Right cardiac atrium (tissue), 5 donors: ENCODE measurements at regions not wholly inside any gene's neighbourhood (a gene's known extent, or its start where the extent isn't known, plus 50 kb on each side); places are given as distances from the start of the nearest gene placed in this dataset.

ENCODE experiments used
- ATAC-seq, 2 donors: fragments of 200-7000 bp; cut with Tn5 transposase; one replicate each; pipeline versions ENCODE4 v1.8.0 to v1.9.1; 2020; ENCODE audit warnings: moderate library complexity in 2 of 2, mild to moderate bottlenecking in 1 of 2
- DNase-seq, 3 donors: peaks; one replicate each; pipeline ENCODE4 v3.0.0-alpha.2; 2020
- H3K27ac ChIP-seq: one replicate; pipeline ENCODE4 v1.5.1; 2013; ENCODE audit warnings: mild to moderate bottlenecking, low read length, control low read depth, moderate library complexity
- H3K27me3 ChIP-seq: one replicate; pipeline ENCODE4 v1.6.1; 2013; ENCODE audit not compliant: control insufficient read depth, insufficient read depth
- H3K4me1 ChIP-seq: one replicate; pipeline ENCODE4 v1.6.1; 2013; ENCODE audit warnings: low read length; ENCODE audit not compliant: control insufficient read depth, insufficient read depth
- H3K4me3 ChIP-seq: one replicate; pipeline ENCODE4 v1.5.1; 2013; ENCODE audit warnings: low read length, control low read depth
- H3K9me3 ChIP-seq: one replicate; pipeline ENCODE4 v1.6.1; 2013; ENCODE audit warnings: low read length; ENCODE audit not compliant: control insufficient read depth
- WGBS: extraction: QIAGEN DNeasy Blood & Tissue Kit; methylation state at CpG from one replicate; pipeline ENCODE4 v1.1.7; 2013; 5-methylcytosine and 5-hydroxymethylcytosine counted together
- intact Hi-C, 4 donors: fragments of 100-400 bp; cut with DNase I; formaldehyde crosslinking; loops; one replicate each; pipeline versions ENCODE4 v1.11.0 to v1.14.0; 2022 to 2023
- donor health status: healthy with polysubstance abuse.
- donor health status: DM: no; HTN: yes; CAD: no.
- donor health status: DM: no; HTN: no; CAD: no.
- donor health status: DM: no; HTN: yes; CAD: no; lungs with severe emphysema.
- donor health status: DM: yes; HTN: yes; CAD: no.

DNA sequence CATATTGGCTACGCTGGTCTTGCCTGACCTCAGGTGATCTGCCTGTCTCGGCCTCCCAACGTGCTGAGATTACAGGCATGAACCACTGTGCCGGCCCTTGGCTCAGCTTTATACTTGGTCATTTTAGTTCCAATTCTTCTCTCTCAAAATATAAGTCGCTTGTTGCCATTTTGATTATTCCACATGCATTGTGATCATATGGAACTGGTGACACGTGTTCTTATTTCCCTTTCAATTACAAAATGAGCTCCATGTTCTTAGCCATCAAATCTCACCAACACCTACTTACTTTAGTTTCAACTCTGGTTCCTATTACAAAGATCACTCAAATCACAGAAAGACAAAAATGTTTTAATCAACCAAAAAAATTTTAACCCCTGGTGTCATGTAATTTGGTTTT, 1711.7 kb downstream of the TP53TG3F start:
- ATAC-seq (no peak), DNase-seq (peak in 1 of 3 donors; percentile 6)
- no peak overlapping the region for H3K4me3 ChIP-seq
- no peaks in the 10 kb centered on the region for H3K9me3 ChIP-seq
- intact Hi-C loops: no loop called here
- no peaks in the 10 kb centered on the region for H3K4me1 ChIP-seq
- 64% methylated on average over 6 of the region's 6 CpGs for WGBS
- no peak overlapping the region for H3K27ac ChIP-seq
- H3K27me3 ChIP-seq: no peaks in the 10 kb centered on the region

DNA sequence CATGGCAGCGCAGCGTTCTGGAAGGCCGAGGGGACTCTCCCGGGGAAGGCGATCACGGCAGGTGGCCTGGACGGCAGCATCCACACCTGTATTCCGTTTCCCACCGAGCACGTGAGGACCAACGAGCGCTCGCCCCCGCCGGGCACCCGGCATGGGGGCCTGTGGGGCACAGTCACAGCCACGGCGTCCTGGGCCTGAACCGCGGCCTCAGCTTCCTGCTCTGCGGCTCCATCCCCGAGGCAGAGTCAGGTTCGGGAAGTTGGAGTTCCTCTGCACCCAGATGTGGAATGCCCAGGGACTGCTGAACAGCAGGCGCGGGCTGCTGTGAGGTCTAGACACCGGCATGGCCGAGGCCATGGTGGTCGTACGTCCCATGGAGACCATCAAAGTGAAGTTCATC, 1713.9 kb downstream of the TP53TG3F start:
- H3K9me3 ChIP-seq: no peaks in the 10 kb centered on the region
- WGBS: 84% methylated on average over 29 of the region's 29 CpGs

DNA sequence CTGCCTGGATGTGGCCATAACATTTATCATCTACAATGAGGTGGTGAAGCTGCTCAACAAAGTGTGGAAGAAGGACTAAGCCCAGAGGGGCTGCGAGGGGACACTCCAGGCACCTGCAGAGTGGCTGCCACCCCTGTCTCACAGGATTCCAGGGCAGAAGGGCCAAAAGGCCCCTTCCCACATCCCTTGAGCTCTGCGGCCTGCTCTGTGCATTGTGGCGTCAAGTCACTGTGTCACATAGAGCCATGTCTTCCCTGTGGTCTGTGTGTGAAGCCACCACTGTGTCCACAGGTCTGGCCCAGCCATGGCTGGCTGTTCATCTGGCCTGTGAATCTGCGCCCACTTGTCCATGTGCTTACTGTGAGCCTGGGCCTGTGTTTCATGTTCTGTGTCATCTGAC, 1714.6 kb downstream of the TP53TG3F start:
- H3K9me3 ChIP-seq: no peaks in the 10 kb centered on the region
- WGBS: 73% methylated on average over 4 of the region's 4 CpGs
- ATAC-seq (peak in 1 of 2 donors; percentile 14), DNase-seq (no peak)
- no peaks in the 10 kb centered on the region for H3K4me1 ChIP-seq
- H3K27me3 ChIP-seq: no peaks in the 10 kb centered on the region
- H3K27ac ChIP-seq: no peak overlapping the region
- intact Hi-C loops: no loop called here
- no peak overlapping the region for H3K4me3 ChIP-seq

More for the DNA sequence above, 1713.9 kb downstream of the TP53TG3F start:
- DNase-seq (peak in 1 of 3 donors; percentile 35), ATAC-seq (no peak)
- Histone ChIP-seq H3K4me1 (no peaks in the 10 kb centered on the region), H3K27ac (no peak overlapping the region), H3K4me3 (no peak overlapping the region), H3K27me3 (no peaks in the 10 kb centered on the region)
- intact Hi-C loops: no loop called here

DNA sequence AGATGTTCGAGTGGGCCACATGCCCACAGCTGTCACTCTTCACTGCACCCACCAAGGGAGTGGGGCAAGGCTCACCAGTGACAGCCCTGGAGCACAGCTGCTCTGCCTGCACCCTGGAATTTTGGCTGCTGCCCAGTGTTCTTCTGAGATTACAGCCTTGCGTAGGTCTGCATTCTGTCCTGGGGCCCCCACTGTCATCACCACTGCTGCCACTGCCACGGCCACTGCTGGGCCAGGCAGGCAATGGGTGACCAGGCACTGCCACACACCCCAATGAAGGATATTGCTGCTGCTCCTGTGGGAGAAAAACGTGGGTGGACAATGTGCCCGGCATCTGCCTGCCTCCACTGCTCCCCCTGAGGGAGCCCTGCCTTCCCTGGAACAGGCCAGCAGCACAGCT, 1717.0 kb downstream of the TP53TG3F start:
- no peak overlapping the region for H3K27ac ChIP-seq
- intact Hi-C loops: no loop called here
- 54% methylated on average over 5 of the region's 5 CpGs for WGBS
- no peaks in the 10 kb centered on the region for H3K27me3 ChIP-seq
- H3K4me3 ChIP-seq: no peak overlapping the region
- H3K9me3 ChIP-seq: no peaks in the 10 kb centered on the region
- DNase-seq: peak in 2 of 3 donors; percentile 41 to 59
- peak in 1 of 2 donors; percentile 72 for ATAC-seq
- H3K4me1 ChIP-seq: no peaks in the 10 kb centered on the region

DNA sequence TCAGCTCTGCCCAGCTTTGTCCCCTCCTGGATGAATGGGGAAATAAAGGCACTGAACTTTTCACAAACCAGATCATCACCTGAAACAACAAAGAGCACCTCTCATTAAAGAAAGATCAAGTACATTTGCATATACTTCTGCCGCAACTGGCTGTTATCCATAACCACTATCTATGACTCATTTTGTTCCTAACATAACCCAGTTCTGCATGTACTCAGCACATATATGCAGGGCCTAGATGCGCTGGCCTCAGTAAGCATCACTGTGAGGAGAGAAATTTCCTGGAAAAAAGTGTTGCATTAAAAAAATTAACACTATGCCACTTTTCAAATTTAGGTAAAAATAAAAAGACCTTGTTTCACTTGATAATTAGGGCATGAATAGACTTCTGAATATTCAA, 1718.4 kb downstream of the TP53TG3F start:
- ATAC-seq (no peak), DNase-seq (no peak)
- H3K27me3 ChIP-seq: no peaks in the 10 kb centered on the region
- H3K9me3 ChIP-seq: no peaks in the 10 kb centered on the region
- no peak overlapping the region for H3K4me3 ChIP-seq
- WGBS: 68% methylated on average over 2 of the region's 2 CpGs
- no peak overlapping the region for H3K27ac ChIP-seq
- intact Hi-C loops: no loop called here
- H3K4me1 ChIP-seq: no peaks in the 10 kb centered on the region

DNA sequence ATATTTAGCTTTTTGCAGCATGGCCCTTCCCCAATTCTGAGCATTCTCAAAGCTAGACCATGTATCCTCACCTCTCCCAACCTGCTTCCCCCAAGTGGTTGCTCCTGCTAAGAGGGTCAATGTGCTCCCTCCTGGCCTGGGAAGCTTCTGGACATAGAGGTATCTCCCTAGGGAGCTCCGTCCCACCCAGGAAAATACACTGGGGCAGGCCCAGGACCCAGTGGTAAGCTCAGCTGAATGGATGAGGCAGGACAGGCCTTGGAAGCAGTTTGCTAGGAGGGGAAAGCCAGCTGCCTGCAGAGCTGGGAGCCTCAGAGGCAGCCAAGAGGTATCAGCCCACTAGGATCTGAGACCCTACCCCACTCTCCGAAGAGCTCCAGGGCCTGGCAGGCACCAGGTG, 1721.6 kb downstream of the TP53TG3F start:
- Histone ChIP-seq H3K4me1 (no peaks in the 10 kb centered on the region), H3K4me3 (no peak overlapping the region), H3K27ac (no peak overlapping the region), H3K27me3 (no peaks in the 10 kb centered on the region), H3K9me3 (no peaks in the 10 kb centered on the region)
- 49% methylated on average over 2 of the region's 2 CpGs for WGBS
- DNase-seq (no peak), ATAC-seq (no peak)
- intact Hi-C loops: no loop called here

DNA sequence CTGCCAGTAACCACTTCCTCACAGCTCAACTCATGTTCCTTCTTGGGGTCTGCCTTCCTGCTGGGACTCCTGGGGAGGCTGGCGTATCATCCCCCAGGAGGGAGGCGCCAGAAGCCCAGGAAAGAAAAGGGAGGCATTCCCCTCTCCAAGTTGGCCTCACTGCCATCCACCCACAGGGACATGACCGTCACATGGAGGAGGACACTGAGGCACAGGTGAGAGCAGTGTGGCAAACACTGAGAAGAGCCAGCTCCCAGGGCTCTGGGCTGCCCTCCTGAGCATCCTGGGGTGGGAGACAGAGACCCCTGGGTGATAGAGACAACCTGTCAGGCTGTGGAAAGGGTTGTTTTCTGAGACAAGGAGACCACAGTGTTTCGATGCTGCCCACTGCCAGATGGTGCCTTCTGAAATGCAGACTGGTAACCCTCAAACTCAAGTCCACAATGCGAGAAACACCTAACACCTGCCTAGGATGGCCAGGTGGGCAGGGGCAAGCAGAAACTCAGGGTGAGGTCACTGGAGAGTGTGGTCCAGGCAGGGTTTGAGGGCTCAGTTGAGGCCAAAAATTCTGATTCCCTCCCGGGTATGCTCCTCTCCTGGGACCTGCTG, 1722.1 kb downstream of the TP53TG3F start:
- intact Hi-C loops: no loop called here
- 53% methylated on average over 6 of the region's 6 CpGs for WGBS

DNA sequence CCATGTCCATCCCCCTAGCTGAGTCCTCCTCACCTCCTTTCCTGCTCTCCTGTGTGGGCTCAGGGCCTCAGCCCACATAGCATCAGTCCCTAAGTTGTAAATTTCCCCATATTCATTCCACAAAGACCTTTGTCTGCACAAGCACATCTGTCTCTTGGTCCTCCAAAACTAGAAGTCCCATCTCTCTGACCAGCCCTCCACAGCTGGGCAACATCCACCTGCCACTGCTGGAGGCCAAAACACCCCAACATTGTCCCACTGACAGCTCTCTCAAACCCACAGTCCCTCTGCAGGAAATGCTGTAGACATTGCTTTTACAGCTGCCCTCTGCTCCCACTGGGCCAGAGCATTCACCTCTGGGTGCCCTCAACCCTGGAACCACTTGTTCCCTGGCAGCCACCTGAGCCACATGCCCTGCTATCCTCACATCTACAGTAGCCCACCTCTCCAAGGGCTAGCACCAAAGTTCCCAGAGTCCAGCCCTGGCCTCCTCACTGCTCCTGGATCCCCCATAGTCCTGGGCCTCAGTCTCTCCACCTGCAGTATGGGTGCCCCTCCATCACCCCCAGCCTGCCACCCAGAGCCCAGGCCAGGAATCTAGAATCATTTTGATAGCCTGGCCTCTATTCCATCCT, 1722.7 kb downstream of the TP53TG3F start:
- no peak overlapping the region for H3K4me3 ChIP-seq
- H3K27me3 ChIP-seq: no peaks in the 10 kb centered on the region
- no peak overlapping the region for H3K27ac ChIP-seq
- intact Hi-C loops: no loop called here
- H3K9me3 ChIP-seq: no peaks in the 10 kb centered on the region
- no peaks in the 10 kb centered on the region for H3K4me1 ChIP-seq
- ATAC-seq (no peak), DNase-seq (no peak)

More for the DNA sequence above, 1722.1 kb downstream of the TP53TG3F start:
- Histone ChIP-seq H3K27me3 (no peaks in the 10 kb centered on the region), H3K27ac (no peak overlapping the region), H3K4me1 (no peaks in the 10 kb centered on the region), H3K9me3 (no peaks in the 10 kb centered on the region), H3K4me3 (no peak overlapping the region)
- DNase-seq (no peak), ATAC-seq (no peak)

DNA sequence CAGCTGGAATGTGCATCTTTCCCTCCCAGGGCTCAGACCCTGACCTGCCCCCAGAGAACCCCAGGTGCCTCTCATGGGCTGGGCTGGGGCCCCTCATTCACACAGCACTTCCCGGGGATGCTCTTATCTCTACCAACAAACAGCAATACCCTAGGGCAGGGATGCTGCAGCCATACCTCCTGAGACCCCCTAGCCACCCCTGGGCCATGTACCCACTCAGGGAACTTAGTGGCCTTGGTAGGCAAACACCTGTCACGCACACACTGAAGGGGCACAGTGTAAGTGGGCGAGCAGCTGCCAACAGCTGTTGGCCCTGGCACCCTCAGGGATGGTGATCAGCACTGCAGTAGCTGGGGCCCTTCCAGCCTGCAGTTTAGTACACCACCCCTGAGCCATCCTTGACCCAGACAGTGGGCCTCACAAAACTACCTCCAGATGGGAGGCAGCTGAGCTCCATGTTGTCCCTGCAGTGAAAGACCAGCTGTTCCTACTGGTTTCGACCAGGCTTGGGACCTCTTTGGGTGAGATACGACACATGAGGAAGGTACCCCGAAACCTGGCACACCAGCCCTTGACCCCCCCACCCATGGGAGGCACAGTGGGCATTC, 1723.6 kb downstream of the TP53TG3F start:
- H3K4me3 ChIP-seq: no peak overlapping the region
- no peaks in the 10 kb centered on the region for H3K4me1 ChIP-seq
- DNase-seq (no peak), ATAC-seq (no peak)
- intact Hi-C loops: no loop called here
- WGBS: 58% methylated on average over 6 of the region's 6 CpGs
- H3K27ac ChIP-seq: no peak overlapping the region
- H3K9me3 ChIP-seq: no peaks in the 10 kb centered on the region
- H3K27me3 ChIP-seq: no peaks in the 10 kb centered on the region

DNA sequence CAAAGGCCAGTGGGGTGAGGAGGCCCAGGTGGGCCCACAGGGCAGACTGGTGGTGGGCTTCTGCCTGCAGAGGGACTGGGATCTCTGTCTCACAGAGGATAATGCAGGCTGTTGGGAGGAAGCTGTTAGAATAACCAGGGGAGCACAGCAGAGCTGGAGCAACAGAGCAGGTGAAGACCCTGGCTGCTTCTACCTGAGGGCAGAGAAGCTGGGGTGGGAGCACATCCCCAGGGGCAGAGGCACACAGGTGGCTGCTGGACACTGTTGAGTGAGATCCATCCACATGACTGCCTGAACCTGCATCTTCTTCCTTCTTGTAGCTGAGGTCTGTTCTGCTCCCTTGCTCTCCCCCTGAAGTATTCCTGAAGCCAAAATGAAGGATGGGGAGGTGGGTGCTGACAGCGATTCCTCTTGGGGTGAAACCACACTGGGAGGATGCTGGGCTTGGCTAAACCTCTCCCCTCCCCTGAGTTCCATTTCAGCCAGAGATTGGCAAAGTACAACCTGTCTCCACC, 1725.0 kb downstream of the TP53TG3F start:
- Histone ChIP-seq H3K4me1 (no peaks in the 10 kb centered on the region), H3K4me3 (no peak overlapping the region), H3K27ac (no peak overlapping the region), H3K27me3 (no peaks in the 10 kb centered on the region), H3K9me3 (no peaks in the 10 kb centered on the region)
- ATAC-seq: no peak
- WGBS: 47% methylated on average over 1 of the region's 1 CpG
- DNase-seq: no peak
- intact Hi-C loops: no loop called here

DNA sequence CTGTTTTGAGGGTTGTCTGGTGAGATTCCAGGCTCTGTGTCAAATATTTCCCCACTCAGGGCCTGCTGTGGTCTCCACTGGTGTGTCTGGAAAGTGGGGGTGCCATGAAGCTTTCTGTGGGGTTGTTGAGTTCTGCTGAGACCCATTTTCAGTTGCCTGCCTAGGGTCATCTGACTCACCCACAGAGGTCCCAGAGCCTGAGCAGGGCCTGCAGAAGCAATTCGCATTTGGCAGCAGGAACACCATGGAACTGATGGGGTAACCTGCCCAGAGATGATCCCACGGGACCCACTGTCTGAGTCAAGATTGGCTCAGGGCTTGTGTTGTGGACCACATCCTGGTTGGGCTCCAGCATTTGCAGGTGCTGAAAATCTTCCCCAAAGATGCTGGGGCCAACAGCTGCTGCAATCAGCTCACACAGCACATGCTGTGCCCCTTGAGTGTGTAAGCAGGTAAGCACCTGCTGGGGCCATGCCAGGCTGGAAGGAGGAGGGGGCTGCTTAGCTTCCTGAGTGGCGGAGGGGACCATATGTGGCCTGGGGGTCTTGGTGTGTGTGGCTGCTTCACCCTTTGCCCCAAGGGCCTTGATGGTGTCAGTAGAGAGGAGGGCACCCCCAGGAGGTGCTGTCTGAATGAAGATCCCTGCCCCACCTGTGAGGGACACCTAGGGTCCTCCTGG, 1726.1 kb downstream of the TP53TG3F start:
- H3K9me3 ChIP-seq: no peaks in the 10 kb centered on the region
- no peaks in the 10 kb centered on the region for H3K4me1 ChIP-seq
- no peak overlapping the region for H3K27ac ChIP-seq
- H3K4me3 ChIP-seq: no peak overlapping the region
- 54% methylated on average over 3 of the region's 3 CpGs for WGBS
- no peaks in the 10 kb centered on the region for H3K27me3 ChIP-seq
- no peak for DNase-seq
- intact Hi-C loops: no loop called here
- ATAC-seq: no peak
